DMS153 treated with DMSO at 0.1 percent for 48 hours (cell line): ENCODE measurements at regions not wholly inside any gene's neighbourhood (a gene's known extent, or its start where the extent isn't known, plus 50 kb on each side); places are given as distances from the start of the nearest gene placed in this dataset.

ENCODE experiments used
- DNase-seq: peaks from one replicate; lab custom pipeline; 2025; ENCODE audit not compliant: unreplicated experiment; lab: John Stamatoyannopoulos, UW

- no peak for DNase-seq
Observed at GRCh38 chr9:85430659-85431338, 311.0 kb downstream of the AGTPBP1 start.

- DNase-seq, result no peak
Observed at GRCh38 chr9:85428230-85428629, 313.5 kb downstream of the AGTPBP1 start.

DNA sequence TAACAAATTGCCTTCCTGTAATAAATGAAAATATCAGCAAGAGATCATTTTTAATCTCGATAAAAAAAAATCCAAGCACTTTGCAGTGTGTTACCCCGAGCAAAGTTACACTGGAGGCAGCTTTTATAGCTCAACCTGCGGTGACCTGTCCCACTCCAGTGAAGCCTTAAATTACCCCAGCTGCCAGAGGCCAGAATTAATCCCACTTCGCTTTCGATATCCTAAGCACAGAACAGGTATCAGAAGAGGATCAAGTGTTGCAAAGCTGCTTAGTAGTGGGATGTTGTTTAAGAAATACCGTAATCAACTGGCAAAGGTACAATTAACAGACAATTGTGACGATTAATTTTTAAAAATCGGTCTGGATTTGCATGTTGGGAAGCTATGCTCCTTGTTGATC is 314.0 kb downstream of the AGTPBP1 start:
- DNase-seq, result no peak

DNA sequence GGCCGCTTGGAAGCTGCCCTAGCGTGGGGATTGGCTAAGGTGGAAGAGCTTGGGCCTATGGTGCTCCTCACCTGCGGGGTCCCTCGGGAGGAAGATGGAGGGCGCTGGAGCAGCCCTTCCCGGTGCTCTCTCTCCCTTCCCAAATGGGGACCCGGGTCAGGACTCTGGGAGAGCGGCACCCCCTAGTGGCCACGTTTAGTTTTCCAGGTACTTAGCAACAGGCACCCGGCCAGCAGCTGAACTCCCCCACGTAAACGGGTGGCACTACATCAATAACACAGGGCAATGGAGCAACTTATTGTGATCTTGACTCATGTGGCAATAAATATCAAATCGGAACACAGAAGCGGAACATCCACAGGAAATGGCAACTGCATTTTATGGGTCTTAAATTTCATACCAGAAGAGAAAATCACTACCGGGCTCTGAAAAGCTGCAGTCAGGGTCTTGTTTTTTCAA is 316.6 kb downstream of the AGTPBP1 start:
- peak; percentile 45 for DNase-seq

GRCh38 chr9:85423422-85423821 is 318.3 kb downstream of the AGTPBP1 start:
- no peak for DNase-seq

DNA sequence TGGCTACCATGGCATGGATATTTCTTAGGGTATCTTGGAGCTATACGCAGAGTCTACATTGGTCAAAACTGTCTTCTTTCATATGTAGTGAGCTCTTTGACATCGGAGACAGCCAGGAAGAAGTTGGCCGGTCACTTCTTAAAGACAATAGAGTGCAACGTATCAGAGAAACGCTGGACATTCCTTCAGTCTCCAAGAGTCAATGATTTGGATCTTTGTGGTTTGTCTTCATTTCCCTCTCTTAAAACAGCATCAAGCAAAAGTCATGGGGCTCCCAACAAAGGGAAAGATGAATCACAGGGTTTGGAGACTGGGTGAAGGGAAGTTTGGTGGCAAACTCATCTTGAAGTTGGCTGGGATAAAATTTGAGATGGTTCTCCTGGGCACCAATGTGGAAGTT is 320.1 kb downstream of the AGTPBP1 start:
- DNase-seq, result no peak

DNA sequence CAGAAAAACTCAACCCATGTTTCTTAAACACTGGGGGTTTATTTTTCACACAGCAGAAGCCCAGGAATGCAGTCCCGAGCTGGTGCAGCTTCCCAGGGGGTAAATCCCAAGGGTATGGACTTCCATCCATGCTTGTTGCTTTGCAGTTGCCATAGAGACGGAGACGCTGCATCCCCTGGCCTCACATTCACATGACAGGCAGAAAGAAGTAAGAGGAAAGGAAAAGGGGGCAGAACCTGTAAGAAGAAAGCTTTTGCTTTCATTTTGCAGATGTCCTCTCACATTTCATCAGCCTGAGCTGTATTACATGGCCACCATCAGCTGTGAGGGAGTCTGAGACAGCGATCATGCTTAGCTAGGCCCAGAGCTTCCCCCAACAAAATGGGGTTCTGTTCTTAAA is 321.0 kb downstream of the AGTPBP1 start:
- DNase-seq, result no peak

GRCh38 chr9:85417674-85418073 is 324.1 kb downstream of the AGTPBP1 start:
- no peak for DNase-seq

DNA sequence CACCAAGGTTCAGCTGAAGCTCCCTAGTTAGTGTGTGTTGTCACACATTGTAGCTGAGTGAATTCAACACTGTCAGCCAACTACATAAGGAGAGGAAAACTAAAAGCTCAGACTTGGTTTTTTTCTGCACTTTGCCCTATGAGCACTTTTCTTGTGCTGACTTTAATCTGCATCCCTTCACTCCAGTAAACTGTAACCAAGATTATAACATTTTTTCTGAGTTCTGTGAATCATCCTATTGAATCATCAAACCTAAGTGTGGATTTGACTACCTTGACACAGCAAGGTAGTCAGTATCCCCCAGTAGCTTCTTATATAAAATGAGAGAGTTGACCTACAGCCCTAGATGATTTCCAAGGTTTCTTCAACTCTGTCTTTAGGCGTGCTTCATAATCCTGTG is 325.0 kb downstream of the AGTPBP1 start:
- no peak for DNase-seq

- no peak for DNase-seq
Observed at GRCh38 chr9:85414390-85414789, 327.4 kb downstream of the AGTPBP1 start.

DNA sequence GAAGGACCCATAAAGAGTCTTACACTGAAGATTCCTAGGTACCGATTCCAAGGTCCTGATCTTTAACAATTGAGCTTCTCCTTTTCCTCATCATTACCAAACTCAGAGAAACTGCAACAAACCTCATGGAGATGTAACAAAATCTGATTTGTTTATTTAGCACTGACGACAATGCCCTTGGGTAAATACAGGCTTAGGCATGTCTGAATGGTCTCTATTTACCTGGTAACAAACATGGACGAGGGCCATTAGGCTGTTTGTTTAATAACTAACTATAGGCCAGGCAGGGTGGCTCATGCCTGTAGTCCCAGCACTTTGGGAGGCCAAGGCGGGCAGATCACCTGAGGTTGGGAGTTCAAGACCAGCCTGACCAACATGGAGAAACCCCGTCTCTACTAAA is 333.3 kb downstream of the AGTPBP1 start:
- DNase-seq, result peak; percentile 61

DNA sequence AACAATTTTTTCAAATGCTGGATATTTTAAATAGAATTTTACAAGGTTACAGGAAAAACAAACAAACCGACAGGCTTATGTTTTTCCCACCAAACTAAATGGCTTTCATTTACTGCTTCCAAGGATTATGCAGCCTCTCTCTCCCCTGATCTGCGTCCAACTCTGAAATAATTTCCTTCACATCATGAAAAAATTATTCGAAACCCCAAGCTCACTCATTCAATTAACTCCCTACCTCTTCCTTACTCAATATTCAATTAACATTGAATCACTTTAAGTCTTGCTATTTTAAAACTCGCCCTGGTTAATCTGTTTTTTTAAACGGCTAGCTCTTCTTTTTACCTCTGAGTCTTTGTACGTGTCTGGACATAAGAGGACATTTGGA is 336.2 kb downstream of the AGTPBP1 start:
- DNase-seq, result no peak

DNA sequence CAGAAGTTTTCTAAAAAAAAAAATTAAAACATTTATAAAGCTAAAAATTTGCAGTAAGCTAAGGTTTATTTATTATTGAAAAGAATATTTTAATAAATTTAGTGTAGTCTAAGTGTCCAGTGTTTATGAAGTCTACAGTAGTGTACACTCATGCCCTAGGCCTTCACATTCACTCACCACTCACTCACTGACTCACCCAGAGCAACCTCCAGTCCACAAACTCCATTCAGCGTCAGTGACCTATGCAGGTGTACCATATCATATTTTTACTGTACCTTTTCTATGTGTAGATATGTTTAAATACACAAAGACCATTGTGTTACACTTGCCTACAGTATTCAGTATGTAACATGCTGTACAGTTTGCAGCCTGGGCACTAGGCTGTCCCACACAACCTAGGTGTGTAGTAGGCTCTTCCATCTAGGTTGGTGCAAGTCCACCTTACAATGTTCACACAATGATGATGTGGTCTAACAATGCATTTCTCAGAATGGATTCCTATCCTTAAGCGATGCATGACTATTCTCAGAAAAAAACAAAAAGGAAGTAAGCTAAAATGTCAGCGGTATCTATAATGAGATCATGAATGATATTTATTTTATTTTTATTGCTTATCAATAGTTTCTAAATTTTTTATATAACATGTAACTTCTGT is 336.7 kb downstream of the AGTPBP1 start:
- no peak for DNase-seq

DNA sequence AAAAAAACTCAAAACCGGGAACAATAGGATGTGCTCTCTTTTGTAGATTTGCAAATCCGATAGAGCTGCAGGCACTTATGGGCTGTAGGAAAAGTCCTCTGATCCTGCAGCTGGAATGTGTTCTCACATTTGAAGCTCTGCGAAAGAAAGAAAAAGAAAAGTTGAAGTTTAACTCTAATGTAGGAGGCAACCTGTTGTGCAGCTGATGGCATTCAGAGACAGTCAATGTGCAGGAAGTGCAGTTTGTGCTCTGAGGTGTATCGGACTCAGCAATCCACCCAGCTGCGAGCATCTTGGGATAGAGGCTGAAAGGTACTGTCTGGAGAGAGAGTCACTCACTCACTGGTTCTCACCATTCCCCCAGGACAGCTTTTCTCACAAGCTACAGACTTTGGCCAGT is 339.2 kb downstream of the AGTPBP1 start:
- no peak for DNase-seq

DNA sequence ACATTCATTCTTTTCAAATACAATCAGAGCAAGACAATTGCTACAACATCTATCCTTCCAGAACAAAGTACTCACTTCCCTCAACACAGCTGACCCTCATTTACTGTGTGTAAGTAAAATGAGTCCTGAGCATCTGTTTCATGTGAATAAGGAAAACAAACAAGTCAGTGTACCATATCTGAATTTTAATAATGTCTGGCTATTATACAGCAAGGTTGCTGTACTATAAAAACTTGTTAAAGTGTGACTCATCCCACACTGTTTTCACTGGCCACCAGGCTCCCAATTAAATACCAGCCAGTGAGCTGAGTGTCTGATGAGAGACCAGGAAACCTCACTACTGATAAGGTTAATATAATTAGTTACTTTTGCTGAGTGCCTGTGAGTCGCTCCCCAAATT is 339.8 kb downstream of the AGTPBP1 start:
- no peak for DNase-seq

DNA sequence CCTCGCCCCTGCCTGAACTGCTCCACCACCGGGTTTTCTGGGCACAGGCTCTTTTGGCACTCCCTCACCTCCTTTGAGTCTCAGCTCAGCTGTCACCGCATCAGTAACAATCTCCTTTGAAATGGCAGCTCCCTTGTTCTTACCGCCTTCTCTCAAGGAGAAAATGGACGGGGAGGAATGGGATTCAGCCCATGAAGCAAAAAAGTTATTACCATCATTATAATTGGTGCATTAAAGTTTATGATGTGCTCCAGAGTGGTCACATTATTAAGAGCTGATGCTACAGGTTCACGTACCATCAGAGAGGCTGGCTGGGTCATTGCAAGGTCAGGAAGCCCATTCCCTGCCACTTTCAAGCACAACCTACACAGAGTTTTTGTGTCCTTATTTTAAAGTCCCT is 344.7 kb downstream of the AGTPBP1 start:
- DNase-seq, result no peak

GRCh38 chr9:85392260-85392659 is 349.5 kb downstream of the AGTPBP1 start:
- no peak for DNase-seq

GRCh38 chr9:85377731-85378289 is 363.9 kb downstream of the AGTPBP1 start:
- DNase-seq, result no peak

GRCh38 chr9:85368781-85369180 is 373.0 kb downstream of the AGTPBP1 start:
- DNase-seq, result no peak

- DNase-seq, result no peak
Observed at GRCh38 chr9:85359161-85359560, 382.6 kb downstream of the AGTPBP1 start.

GRCh38 chr9:85349046-85349445 is 392.7 kb downstream of the AGTPBP1 start:
- no peak for DNase-seq

GRCh38 chr9:85347541-85347940 is 394.2 kb downstream of the AGTPBP1 start:
- no peak for DNase-seq

DNA sequence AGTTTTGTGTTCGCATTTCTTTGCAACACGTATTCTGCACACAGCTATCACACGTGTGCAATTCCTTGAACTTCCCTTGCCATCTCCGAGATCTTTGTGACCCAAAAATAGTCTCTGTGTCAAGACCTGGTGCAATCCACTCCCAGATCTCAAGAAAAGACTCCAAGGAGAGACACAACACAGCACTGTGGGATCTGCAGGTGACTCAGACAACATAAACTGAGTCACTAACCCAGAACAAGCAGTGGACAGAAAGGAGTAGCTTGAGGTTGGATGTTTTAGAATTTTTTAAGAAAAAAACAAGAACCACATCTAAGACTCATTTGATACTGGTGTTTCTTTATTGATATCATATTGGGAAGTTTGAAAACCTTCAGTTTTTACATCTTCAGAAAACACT is 396.9 kb downstream of the AGTPBP1 start:
- DNase-seq, result no peak
